ENCODE measurements at regions not wholly inside any gene's neighbourhood (a gene's known extent, or its start where the extent isn't known, plus 50 kb on each side); places are given as distances from the start of the nearest gene placed in this dataset.

DNA sequence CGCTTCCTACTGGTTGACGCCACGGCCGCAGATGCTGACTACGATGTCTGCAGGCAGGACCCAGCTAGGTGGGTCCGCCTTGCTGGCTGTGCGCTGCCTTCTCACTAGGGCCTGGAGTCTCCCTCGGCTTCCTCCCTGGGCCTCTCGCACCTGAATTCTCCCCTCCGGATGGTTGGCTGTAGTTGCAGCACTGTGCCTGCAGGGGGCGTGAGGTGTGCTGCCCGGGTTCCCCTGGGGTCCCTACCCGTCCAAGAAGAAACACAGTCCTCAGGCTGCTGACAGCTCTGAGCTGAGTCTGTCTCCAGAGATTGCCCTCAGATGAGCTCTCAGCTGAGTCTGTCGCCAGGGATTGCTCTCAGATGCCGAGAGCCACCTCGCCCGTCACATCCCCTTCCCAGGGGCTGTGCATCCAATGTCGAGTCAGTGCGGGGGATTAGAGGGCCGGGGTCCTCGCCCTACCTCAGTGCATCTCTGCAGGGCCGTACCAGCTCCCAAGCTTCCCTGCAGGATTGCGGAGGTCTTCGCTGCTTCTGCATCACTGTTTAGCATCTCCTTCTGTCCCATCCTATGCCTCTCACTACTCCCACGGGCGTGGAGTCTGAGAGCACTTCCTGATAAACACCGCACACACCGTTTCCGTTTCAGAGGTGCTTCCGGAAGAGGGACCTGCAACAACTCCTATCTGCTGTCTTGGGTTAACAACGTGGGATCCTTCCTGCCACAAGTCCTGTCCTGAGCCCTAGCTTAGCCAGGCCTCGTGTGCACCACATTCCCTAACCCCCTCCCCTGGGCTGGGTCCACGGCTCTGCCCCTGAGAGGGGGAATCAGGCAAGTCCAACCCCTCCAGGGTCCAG is 196.9 kb downstream of the CSNK2A3 start:
- H3K4me1 ChIP-seq (ENCODE audit: control insufficient read depth, insufficient read depth, low read length, poor library complexity, severe bottlenecking), result no peaks in the 10 kb centered on the region
- H3K36me3 ChIP-seq (ENCODE audit: control insufficient read depth, insufficient read depth, low read length), result no peaks in the 10 kb centered on the region
- no peak overlapping the region for H3K4me3 ChIP-seq (ENCODE audit: extremely low read depth, insufficient read depth, low read length, poor library complexity, severe bottlenecking)
- no peaks in the 10 kb centered on the region for H3K9me3 ChIP-seq (ENCODE audit: control insufficient read depth, low read length)
- 74 to 77% methylated on average over 30 to 32 of the region's 33 CpGs for WGBS, 2 experiments (ENCODE audit: insufficient coverage in 2 of 2)
- no peak overlapping the region for H3K27ac ChIP-seq (ENCODE audit: low read depth, low read length, severe bottlenecking)

DNA sequence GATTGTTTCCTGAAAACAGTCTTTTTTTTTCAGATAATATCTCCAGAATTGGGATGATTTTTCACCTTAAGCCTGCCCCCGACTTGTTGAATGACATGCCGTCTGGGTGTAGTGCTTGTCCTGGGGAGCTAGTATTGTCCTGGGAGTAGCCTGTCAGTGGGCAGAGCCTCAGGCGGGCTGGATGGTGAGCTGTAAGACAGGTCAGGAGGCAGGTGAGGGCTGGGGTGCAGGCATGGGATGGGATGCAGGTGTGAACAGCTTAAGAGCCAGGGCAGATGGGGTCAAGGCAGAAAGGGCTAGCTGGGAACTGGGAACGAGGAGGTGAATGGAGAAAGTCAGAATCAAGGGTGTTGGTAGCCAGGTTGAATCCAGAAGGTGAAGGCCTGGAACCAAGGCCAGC is 200.2 kb downstream of the CSNK2A3 start:
- Histone ChIP-seq H3K36me3 (ENCODE audit: control insufficient read depth, insufficient read depth, low read length) (no peaks in the 10 kb centered on the region), H3K4me1 (ENCODE audit: control insufficient read depth, insufficient read depth, low read length, poor library complexity, severe bottlenecking) (peaks cover 6% of the 10 kb centered on the region), H3K4me3 (ENCODE audit: extremely low read depth, insufficient read depth, low read length, poor library complexity, severe bottlenecking) (no peak overlapping the region), H3K9me3 (ENCODE audit: control insufficient read depth, low read length) (no peaks in the 10 kb centered on the region), H3K27ac (ENCODE audit: low read depth, low read length, severe bottlenecking) (no peak overlapping the region)
- 88 to 92% methylated on average over 2 to 4 of the region's 4 CpGs for WGBS, 2 experiments (ENCODE audit: insufficient coverage in 2 of 2)

DNA sequence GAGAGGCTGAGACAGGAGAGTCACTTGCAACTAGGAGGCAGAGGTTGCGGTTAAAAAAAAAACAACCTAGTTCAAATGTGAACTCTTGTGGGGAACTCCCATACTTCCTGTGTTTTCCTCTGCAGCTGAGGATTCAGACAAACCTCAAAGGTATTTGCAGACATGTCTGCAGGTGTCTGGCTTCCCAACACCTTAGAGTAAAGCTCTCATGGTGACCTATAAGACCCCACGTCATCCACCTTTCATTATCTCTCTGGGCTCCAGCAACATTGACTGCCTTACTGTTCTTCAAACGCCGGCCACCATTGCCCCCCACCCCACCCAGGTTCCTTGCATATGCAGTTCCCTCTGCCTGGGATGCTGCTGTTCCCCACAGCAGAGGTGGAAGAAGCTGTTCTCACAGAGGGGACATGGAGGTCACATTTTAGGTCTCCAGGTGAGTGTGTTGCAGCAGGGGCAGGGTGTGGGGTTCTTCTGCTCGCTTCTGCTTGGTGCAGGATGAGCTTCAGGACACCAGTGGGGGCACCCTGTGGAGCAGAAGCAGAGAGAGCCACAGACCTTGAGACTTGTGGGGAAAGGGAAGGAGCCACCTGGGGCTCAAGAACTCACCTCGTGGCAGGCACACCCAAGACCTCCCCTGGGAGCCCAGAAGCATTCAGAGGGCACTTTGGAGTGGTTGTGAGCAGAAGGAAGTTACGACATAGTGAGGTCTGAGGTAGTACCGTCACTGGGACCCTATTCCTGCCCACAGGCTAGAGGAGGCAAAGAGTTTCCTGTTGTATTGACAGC is 203.2 kb downstream of the CSNK2A3 start:
- no peak overlapping the region for H3K4me3 ChIP-seq (ENCODE audit: extremely low read depth, insufficient read depth, low read length, poor library complexity, severe bottlenecking)
- H3K9me3 ChIP-seq (ENCODE audit: control insufficient read depth, low read length), result no peaks in the 10 kb centered on the region
- H3K36me3 ChIP-seq (ENCODE audit: control insufficient read depth, insufficient read depth, low read length), result no peaks in the 10 kb centered on the region
- no peak overlapping the region for H3K27ac ChIP-seq (ENCODE audit: low read depth, low read length, severe bottlenecking)
- H3K4me1 ChIP-seq (ENCODE audit: control insufficient read depth, insufficient read depth, low read length, poor library complexity, severe bottlenecking), result peaks cover 6% of the 10 kb centered on the region
- 84 to 93% methylated on average over 6 of the region's 8 CpGs for WGBS, 2 experiments (ENCODE audit: insufficient coverage in 2 of 2)

DNA sequence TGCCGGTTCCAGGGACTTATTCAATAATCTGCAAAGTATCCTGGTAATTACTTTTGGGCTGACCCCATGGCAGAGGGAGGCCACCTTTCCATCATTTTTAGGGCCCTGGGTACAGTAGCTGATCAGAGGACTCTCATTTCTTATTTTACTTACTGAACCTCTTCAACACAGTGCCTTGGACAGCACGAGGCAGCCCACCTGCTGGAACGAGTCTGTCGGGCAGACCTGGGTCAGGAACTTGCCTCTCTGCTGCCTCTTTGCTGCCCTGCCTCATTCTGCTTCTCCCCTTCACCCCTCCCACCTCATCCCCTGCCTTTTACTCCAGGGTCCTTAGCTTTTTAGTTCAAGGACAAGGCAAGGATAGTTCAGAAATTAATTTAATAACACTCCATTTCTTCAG is 204.5 kb downstream of the CSNK2A3 start:
- Histone ChIP-seq H3K36me3 (ENCODE audit: control insufficient read depth, insufficient read depth, low read length) (no peaks in the 10 kb centered on the region), H3K4me3 (ENCODE audit: extremely low read depth, insufficient read depth, low read length, poor library complexity, severe bottlenecking) (no peak overlapping the region), H3K27ac (ENCODE audit: low read depth, low read length, severe bottlenecking) (no peak overlapping the region), H3K9me3 (ENCODE audit: control insufficient read depth, low read length) (no peaks in the 10 kb centered on the region), H3K4me1 (ENCODE audit: control insufficient read depth, insufficient read depth, low read length, poor library complexity, severe bottlenecking) (peaks cover 6% of the 10 kb centered on the region)
- WGBS, 2 experiments (ENCODE audit: insufficient coverage in 2 of 2), result 75 to 85% methylated on average over 4 of the region's 4 CpGs

DNA sequence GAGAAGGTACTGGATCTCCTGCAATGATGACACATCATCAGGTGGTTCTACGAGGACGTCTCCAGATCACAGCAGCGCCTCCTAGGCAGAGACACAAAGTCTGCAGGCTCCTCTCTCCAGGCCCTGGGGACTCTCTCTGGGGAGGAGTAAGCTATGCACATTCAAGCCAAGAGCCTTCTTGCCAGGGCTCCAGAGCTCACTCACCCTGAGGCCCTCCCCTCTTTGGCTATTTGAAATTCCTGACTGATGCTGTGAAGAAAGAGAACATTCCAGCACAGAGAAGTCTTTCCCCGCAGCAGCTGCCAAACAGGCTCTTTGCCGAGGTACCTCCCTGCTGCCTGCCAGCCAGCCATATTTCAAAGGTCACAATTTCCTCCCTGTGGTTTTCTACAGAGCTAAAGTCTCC is 204.9 kb downstream of the CSNK2A3 start:
- no peak overlapping the region for H3K4me3 ChIP-seq (ENCODE audit: extremely low read depth, insufficient read depth, low read length, poor library complexity, severe bottlenecking)
- WGBS, 2 experiments (ENCODE audit: insufficient coverage in 2 of 2), result 52 to 54% methylated on average over 3 of the region's 5 CpGs

DNA sequence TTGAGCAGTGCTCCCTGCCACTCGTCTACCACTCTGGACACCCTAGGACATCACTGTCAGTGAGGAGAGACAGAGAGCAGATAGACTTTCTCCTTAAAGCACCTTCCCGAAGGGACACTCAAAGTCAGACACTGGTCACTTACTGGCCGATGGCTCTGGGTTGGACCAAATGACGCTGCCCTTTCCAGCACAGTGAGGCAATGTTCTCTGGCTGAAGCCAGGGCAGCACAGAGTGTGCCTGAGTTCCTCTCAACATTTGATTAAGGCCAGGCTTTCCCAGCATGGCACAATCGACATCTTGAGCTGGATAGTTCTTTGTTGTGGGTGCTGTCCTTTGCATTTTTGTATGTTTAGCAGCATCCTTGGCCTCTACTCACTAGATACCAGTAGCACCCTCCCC is 206.2 kb downstream of the CSNK2A3 start:
- 92 to 96% methylated on average over 3 of the region's 5 CpGs for WGBS, 2 experiments (ENCODE audit: insufficient coverage in 2 of 2)
- Histone ChIP-seq H3K4me3 (ENCODE audit: extremely low read depth, insufficient read depth, low read length, poor library complexity, severe bottlenecking) (no peak overlapping the region), H3K4me1 (ENCODE audit: control insufficient read depth, insufficient read depth, low read length, poor library complexity, severe bottlenecking) (peaks cover 6% of the 10 kb centered on the region), H3K9me3 (ENCODE audit: control insufficient read depth, low read length) (no peaks in the 10 kb centered on the region), H3K36me3 (ENCODE audit: control insufficient read depth, insufficient read depth, low read length) (no peaks in the 10 kb centered on the region), H3K27ac (ENCODE audit: low read depth, low read length, severe bottlenecking) (no peak overlapping the region)

More for the DNA sequence above, 204.9 kb downstream of the CSNK2A3 start:
- peaks cover 6% of the 10 kb centered on the region for H3K4me1 ChIP-seq (ENCODE audit: control insufficient read depth, insufficient read depth, low read length, poor library complexity, severe bottlenecking)
- H3K9me3 ChIP-seq (ENCODE audit: control insufficient read depth, low read length), result no peaks in the 10 kb centered on the region
- H3K27ac ChIP-seq (ENCODE audit: low read depth, low read length, severe bottlenecking), result peak overlapping the region; percentile 16
- H3K36me3 ChIP-seq (ENCODE audit: control insufficient read depth, insufficient read depth, low read length), result no peaks in the 10 kb centered on the region

DNA sequence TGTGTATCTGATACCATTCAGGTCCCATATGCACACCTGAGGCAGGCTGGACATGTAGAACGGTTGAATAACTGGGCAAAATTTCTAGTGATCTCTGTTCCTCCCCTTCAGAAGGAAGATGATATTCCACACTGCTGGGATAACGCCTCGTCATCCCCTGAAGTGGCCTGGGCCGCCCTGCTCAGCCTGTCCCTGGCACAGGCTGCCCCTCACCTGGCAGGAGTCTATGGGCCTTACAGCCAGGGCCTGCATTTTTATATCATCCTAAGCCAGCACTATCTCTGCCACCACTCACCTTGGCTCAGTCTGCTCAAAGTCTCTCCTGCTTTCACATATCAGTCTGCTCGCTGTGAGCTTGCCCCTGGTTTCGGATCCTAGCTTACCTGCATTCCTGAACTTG is 209.2 kb downstream of the CSNK2A3 start:
- Histone ChIP-seq H3K27ac (ENCODE audit: low read depth, low read length, severe bottlenecking) (no peak overlapping the region), H3K36me3 (ENCODE audit: control insufficient read depth, insufficient read depth, low read length) (no peaks in the 10 kb centered on the region), H3K4me1 (ENCODE audit: control insufficient read depth, insufficient read depth, low read length, poor library complexity, severe bottlenecking) (peaks cover 6% of the 10 kb centered on the region), H3K9me3 (ENCODE audit: control insufficient read depth, low read length) (no peaks in the 10 kb centered on the region), H3K4me3 (ENCODE audit: extremely low read depth, insufficient read depth, low read length, poor library complexity, severe bottlenecking) (no peak overlapping the region)
- WGBS, 2 experiments (ENCODE audit: insufficient coverage in 2 of 2), result 91 to 93% methylated on average over 6 of the region's 6 CpGs

DNA sequence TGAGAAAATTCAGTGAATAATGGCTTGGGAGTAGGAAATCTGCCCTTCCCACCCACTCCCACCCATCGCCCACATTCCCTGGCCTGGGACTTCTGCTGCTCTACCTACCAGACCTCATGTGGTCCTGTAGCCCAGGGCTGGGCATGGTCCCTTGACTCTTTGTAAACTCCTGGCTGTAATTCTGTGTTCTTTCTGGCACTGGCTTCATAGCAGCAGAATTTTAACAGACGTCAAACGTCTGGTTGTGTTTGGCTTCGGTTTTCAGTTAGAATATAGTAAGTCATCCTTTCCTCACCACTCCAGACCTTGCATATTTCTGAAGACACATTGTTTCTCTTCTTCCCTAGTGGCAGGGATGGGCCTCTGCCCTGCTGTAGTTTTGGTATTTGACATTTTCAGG is 210.6 kb downstream of the CSNK2A3 start:
- Histone ChIP-seq H3K27ac (ENCODE audit: low read depth, low read length, severe bottlenecking) (no peak overlapping the region), H3K9me3 (ENCODE audit: control insufficient read depth, low read length) (no peaks in the 10 kb centered on the region), H3K4me1 (ENCODE audit: control insufficient read depth, insufficient read depth, low read length, poor library complexity, severe bottlenecking) (no peaks in the 10 kb centered on the region), H3K36me3 (ENCODE audit: control insufficient read depth, insufficient read depth, low read length) (no peaks in the 10 kb centered on the region), H3K4me3 (ENCODE audit: extremely low read depth, insufficient read depth, low read length, poor library complexity, severe bottlenecking) (no peak overlapping the region)
- 93 to 100% methylated on average over 2 to 3 of the region's 4 CpGs for WGBS, 2 experiments (ENCODE audit: insufficient coverage in 2 of 2)

DNA sequence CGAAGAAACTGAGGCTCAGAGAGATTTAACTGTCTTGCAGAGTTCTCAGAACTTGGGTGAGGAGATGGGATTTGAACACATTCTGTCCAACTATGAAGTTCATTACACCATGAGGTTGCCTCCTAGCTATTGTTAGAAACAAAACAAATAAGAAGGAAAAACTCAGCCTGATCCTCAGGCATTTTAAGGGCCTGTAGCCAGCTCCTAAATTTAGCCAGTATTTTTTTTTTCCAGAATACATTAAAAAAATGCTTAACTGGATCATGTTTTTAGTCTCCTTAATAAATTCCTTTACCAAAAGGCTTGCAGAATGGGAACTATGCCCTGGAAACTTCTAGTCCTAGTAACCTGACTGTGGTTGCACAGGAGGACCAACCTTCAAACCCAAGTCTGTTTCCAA is 212.0 kb downstream of the CSNK2A3 start:
- Histone ChIP-seq H3K27ac (ENCODE audit: low read depth, low read length, severe bottlenecking) (no peak overlapping the region), H3K4me3 (ENCODE audit: extremely low read depth, insufficient read depth, low read length, poor library complexity, severe bottlenecking) (no peak overlapping the region)
- WGBS, 2 experiments (ENCODE audit: insufficient coverage in 2 of 2), result no CpG with 5 or more reads among the region's 1 CpG

DNA sequence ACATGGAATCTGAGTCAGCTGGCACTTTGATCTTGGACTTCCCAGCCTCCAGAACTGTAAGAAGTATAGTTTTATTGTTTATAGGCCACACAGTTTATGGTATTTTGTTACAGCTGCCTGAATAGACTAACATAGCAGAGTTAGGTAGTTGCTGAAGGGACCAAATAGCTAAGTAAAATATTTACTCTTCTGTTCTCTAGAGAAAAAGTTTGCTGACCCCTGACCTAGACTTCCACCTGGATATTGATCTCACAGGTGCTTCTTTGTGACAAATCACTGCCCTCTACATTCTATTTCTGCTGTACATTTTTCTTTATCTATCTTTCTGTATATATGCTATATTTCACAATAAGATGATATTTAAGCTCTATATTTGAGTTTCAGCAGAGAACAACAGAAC is 212.5 kb downstream of the CSNK2A3 start:
- Histone ChIP-seq H3K4me1 (ENCODE audit: control insufficient read depth, insufficient read depth, low read length, poor library complexity, severe bottlenecking) (no peaks in the 10 kb centered on the region), H3K36me3 (ENCODE audit: control insufficient read depth, insufficient read depth, low read length) (no peaks in the 10 kb centered on the region), H3K4me3 (ENCODE audit: extremely low read depth, insufficient read depth, low read length, poor library complexity, severe bottlenecking) (no peak overlapping the region), H3K27ac (ENCODE audit: low read depth, low read length, severe bottlenecking) (no peak overlapping the region), H3K9me3 (ENCODE audit: control insufficient read depth, low read length) (no peaks in the 10 kb centered on the region)

More for the DNA sequence above, 212.0 kb downstream of the CSNK2A3 start:
- H3K4me1 ChIP-seq (ENCODE audit: control insufficient read depth, insufficient read depth, low read length, poor library complexity, severe bottlenecking), result no peaks in the 10 kb centered on the region
- H3K9me3 ChIP-seq (ENCODE audit: control insufficient read depth, low read length), result no peaks in the 10 kb centered on the region
- H3K36me3 ChIP-seq (ENCODE audit: control insufficient read depth, insufficient read depth, low read length), result no peaks in the 10 kb centered on the region

DNA sequence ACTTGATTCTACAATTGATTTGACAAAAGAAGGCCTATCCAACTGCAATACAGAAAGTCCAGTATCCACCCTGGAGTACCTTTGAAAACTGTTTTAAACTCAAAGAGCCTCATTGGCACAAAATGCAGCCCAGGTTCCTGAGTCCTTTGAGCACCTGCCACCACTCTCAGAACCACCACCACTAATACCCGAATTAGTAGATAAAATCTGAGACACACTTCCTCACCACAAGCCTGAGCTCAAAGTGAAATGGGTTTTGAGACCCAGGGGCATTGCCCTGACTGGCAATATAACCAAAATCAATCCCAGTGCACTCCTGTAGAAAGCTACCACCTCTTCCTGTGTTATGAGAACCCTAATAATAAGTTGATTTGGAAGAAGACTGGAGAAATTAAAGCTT is 215.7 kb downstream of the CSNK2A3 start:
- WGBS, 2 experiments (ENCODE audit: insufficient coverage in 2 of 2), result 83% methylated on average over 1 of the region's 1 CpG; no CpG with 5 or more reads in 1 of the 2 experiments
- no peak overlapping the region for H3K27ac ChIP-seq (ENCODE audit: low read depth, low read length, severe bottlenecking)
- H3K4me3 ChIP-seq (ENCODE audit: extremely low read depth, insufficient read depth, low read length, poor library complexity, severe bottlenecking), result no peak overlapping the region
- no peaks in the 10 kb centered on the region for H3K36me3 ChIP-seq (ENCODE audit: control insufficient read depth, insufficient read depth, low read length)
- H3K9me3 ChIP-seq (ENCODE audit: control insufficient read depth, low read length), result no peaks in the 10 kb centered on the region
- no peaks in the 10 kb centered on the region for H3K4me1 ChIP-seq (ENCODE audit: control insufficient read depth, insufficient read depth, low read length, poor library complexity, severe bottlenecking)
